ENCODE measurements at regions not wholly inside any gene's neighbourhood (a gene's known extent, or its start where the extent isn't known, plus 50 kb on each side); places are given as distances from the start of the nearest gene placed in this dataset.

DNA sequence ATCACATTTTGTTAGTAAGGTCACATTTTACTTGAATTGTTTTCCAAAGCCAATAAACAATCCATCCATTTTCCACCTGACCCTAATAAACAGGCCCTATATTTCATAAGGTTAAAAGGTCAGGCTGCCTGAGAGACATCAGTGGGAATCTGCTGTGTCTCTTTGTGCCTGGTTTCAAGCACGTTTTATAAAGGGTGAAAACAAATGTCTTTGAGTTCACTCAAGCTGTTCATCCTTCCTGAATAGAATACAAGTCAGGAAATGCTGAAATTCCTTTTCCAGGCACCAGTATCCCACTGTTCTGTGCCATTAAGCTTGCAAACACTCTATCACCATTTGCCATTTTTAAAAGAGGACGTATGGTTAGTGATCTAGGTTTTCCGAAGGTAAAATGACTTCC is 67.5 kb upstream of the SPATA13 start:
- TF ChIP-seq, protein P1, sequence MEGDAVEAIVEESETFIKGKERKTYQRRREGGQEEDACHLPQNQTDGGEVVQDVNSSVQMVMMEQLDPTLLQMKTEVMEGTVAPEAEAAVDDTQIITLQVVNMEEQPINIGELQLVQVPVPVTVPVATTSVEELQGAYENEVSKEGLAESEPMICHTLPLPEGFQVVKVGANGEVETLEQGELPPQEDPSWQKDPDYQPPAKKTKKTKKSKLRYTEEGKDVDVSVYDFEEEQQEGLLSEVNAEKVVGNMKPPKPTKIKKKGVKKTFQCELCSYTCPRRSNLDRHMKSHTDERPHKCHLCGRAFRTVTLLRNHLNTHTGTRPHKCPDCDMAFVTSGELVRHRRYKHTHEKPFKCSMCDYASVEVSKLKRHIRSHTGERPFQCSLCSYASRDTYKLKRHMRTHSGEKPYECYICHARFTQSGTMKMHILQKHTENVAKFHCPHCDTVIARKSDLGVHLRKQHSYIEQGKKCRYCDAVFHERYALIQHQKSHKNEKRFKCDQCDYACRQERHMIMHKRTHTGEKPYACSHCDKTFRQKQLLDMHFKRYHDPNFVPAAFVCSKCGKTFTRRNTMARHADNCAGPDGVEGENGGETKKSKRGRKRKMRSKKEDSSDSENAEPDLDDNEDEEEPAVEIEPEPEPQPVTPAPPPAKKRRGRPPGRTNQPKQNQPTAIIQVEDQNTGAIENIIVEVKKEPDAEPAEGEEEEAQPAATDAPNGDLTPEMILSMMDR (conservative IDR thresholded peaks at IDR 0.05): no peak
- TF ChIP-seq ZFX (IDR thresholded peaks at IDR 0.05): no peak

DNA sequence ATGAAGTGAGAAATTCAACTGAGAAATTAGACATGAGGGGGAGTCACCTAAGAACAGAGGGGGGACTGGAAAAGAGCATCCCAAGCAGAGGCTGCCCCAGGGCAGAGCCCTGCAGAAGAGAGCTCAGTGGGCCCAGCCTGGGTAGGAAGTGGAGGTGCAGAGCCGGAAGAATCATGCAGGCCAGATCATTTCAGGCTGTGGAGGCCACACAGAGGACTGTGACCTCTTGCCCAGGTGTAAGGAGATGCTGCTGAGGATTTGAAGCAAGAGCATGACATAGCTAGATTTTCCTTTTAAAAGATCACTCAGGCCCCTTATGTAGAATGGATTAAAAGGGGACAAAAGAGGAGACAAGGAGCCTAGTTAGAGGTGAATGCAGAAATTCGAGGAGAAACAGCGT is 63.9 kb upstream of the SPATA13 start:
- no peak overlapping the region for H3K27ac ChIP-seq
- TF ChIP-seq, protein P1 (conservative IDR thresholded peaks at IDR 0.05): no peak
- no peak for TF ChIP-seq ZFX (IDR thresholded peaks at IDR 0.05)

More for the DNA sequence above, 67.5 kb upstream of the SPATA13 start:
- H3K27ac ChIP-seq: no peak overlapping the region

DNA sequence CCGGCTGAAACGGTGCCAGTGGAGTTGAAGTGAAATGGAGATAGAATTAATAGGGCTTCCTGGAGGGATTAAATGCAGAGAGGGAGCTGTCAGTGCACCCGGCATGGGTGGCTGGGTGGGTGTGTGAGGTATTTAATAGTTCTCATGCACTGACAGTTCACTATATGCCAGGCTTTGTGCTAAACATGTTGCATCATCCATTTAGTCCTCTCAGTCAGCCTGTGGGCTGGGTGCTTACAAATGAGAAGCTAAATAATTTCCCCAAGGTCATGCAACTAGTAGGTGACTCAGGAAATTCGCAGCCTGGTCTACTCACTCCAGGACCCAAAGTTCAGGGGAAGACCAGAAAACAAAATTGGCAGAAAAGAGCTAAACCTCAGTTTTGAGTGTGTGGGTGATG is 63.5 kb upstream of the SPATA13 start:
- no peak for TF ChIP-seq ZFX (IDR thresholded peaks at IDR 0.05)
- TF ChIP-seq, protein P1 (conservative IDR thresholded peaks at IDR 0.05): no peak
- no peak overlapping the region for H3K27ac ChIP-seq

DNA sequence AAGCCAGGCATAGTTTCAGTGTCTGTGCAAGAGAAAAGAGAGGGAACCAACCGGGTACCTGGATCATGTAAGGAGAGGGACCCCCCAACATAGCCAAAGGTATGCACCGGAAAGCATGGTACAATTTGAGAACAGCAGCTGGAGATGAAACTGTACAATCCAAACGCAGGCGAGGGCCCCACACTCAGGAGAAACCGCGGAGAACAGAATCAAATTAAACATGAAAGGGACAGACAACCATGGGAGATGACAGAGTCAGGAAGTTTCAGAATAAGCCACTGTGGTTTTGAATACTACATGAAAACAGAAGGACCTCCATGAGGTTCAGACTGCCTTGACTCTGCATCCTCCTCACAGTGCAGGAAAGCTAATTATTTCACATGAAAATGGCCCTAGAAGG is 62.9 kb upstream of the SPATA13 start:
- TF ChIP-seq, protein P1 (conservative IDR thresholded peaks at IDR 0.05): no peak
- TF ChIP-seq ZFX (IDR thresholded peaks at IDR 0.05): no peak
- no peak overlapping the region for H3K27ac ChIP-seq

DNA sequence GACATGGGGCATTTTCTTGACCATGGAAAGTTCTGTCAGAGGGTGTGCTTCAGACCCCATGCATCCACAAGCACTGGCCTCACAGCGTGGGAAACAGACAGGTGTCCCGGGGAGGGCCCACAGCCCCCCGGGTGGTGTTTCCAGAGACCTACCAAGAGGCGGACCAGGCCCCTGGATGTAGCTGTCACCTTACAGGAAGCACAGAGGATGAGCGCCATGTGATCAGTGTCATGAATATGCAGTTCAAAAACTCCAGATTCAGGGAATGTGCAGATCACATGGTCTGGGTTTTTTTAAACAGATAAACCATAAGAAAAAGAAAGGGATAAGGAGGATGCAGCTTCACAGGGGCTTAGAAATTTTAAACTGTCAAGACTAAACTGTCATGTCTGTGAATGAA is 61.0 kb upstream of the SPATA13 start:
- no peak overlapping the region for H3K27ac ChIP-seq
- no peak for TF ChIP-seq ZFX (IDR thresholded peaks at IDR 0.05)
- TF ChIP-seq, protein P1 (conservative IDR thresholded peaks at IDR 0.05): no peak

DNA sequence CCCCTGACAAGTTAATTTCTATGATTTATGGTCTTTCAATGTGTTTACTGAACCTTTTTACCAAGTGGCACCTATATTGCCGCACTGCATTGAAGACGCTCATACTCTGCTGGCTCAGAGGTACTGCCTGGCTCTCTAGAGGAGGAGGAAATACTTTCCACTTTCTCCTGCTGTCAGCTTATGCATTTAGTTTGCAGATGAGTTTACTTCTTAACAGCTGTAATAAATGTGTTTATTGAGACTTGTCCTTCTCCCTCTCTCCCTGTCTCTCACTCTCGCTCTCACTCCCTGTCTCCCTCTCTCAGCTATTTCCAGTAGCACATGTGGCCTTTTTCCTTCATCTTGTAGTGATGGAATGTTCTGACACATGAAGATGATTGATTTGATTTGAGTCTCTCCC is 60.3 kb upstream of the SPATA13 start:
- H3K27ac ChIP-seq: no peak overlapping the region
- TF ChIP-seq ZFX (IDR thresholded peaks at IDR 0.05): no peak
- TF ChIP-seq, protein P1 (conservative IDR thresholded peaks at IDR 0.05): no peak

DNA sequence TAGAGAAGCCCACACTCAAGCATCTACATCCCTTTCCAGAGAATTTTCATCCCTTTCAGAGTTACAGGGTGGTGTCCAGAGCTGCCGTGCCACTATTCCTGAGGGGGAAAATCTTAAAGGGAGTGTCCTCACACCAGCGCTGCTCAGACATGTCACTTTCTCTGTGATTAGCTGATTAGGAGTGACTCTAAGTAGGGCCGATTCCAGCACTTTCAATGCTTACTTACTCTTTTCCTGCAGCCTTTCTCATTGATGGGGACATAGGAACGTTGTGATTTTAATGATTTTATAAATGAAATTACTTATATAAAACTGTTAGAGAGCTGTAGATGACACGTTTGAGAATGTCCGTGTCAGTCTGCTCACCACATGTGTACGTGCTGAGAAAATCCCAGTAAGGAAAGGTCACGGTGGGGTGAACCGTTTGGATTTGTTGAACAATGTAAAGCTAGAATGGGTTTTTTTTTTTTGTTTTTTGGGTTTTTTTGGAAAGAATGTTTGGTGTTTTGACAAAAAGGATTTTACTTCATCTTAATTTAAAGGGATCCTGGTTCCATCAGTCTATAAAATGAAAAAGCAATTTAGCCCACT is 56.6 kb upstream of the SPATA13 start:
- H3K27ac ChIP-seq: no peak overlapping the region
- TF ChIP-seq, protein P1 (conservative IDR thresholded peaks at IDR 0.05): no peak
- no peak for TF ChIP-seq ZFX (IDR thresholded peaks at IDR 0.05)
